Right hindlimb (tissue), 1 donor: ENCODE measurements at regions not wholly inside any gene's neighbourhood (a gene's known extent, or its start where the extent isn't known, plus 50 kb on each side); places are given as distances from the start of the nearest gene placed in this dataset.
"Not testable (repeated sequence)": the region's sequence is repeated elsewhere in the genome, so short reads cannot be mapped to it uniquely, and the experiment has no call there.

Experiments used
- DNase-seq: peaks from one replicate; pipeline ENCODE4 v3.0.0-alpha.2; 2018

DNA sequence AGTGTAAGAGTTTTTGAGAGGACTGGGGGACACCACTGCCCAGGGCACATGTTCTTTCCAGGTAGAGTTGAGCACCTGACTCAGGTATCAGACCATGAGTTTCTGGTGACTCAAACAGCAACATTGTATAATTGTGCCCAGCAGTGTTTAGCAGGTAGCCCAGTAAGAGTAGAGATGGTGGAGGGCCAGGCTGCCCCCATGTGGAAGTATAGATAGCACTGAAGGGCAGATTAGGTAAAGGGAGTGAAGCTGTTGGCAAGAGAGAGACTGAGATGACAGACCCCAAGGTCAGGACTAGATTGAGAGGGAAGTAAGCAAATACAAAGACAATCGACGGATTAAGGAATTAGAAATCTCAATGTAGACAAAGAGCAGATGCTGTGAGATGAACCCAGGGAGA lies 74.6 kb downstream of the TRIM42 start:
- DNase-seq: no peak

DNA sequence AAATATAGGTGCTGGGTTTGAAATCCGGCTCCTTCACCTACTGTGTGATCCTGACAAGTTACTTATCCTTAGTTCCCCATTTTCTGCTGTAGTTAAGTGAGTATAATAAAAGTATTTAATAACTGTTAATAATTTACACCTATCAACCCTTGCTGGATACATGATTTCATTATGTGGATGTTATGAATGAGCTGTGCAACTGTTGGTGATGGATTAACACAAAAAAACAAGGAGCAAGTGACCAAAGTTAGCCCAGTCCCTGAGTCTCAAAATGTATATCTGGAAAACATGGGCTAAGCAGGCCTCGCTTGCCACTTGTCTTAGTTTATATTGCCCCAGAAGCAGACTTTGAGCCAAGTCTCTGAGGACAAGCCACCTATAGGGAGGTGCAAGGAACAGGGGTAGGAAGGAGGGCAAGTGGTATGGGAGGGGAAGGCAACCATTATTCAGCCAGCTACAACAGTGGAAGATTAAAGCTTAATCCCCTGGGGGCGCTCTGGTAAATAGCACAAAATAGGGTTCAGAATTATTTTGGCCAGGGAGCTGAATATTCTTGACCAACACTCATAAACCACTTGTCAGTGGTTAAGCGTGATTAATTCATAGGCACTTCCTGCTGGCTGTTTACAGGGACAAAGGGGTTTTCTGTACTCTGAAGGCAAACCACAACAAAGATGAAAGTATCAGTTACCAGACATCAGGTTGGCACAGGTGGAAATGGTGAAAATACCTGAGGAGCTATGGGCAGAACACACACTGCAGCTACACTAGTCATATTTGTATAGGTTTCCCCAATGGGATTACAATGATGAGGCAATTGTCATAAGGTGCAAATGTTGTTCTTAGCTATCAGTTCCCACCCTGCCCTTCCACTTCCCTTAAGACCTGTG lies 76.2 kb downstream of the TRIM42 start:
- DNase-seq: no peak

GRCh38 chr3:140754936-140755335 lies 77.1 kb downstream of the TRIM42 start:
- no peak for DNase-seq

DNA sequence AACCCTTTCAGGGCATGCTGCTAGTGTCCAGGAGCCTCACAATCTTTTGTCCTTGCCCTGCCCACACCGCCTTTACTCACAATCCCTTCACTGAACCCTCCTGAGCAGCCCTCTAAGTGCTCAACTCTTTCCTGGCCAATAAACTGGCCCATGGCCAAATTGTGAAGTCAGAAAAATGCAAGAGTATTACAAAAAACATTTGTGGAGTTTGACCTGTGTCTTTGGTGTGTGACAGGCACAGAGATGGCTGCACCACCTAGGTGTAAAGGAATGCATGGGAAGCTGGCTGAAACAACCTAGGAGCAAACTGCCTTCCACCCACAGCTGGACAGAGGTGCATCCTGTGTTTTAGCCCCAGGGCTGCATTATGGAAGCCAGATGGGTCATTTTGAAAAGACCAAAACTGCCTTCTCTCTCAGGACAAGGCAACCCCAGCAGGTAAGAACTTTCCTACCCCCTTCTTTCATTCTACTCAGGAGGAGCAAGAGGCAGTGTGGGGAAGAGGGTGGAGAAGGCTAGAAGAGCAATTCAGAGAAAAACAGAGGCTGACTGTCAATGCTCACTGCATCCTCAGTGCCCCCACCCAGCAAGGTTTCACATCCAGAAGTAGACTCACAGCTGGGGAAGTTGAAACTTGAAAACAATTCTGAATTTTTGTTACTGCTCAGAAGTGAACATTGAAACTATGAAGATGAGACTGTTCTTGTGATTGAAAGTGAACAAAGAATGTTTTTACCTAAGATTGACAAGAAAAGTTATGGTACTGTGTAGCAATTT lies 78.6 kb downstream of the TRIM42 start:
- no peak for DNase-seq

- no peak for DNase-seq
Observed at GRCh38 chr3:140758791-140759444, 81.1 kb downstream of the TRIM42 start.

DNA sequence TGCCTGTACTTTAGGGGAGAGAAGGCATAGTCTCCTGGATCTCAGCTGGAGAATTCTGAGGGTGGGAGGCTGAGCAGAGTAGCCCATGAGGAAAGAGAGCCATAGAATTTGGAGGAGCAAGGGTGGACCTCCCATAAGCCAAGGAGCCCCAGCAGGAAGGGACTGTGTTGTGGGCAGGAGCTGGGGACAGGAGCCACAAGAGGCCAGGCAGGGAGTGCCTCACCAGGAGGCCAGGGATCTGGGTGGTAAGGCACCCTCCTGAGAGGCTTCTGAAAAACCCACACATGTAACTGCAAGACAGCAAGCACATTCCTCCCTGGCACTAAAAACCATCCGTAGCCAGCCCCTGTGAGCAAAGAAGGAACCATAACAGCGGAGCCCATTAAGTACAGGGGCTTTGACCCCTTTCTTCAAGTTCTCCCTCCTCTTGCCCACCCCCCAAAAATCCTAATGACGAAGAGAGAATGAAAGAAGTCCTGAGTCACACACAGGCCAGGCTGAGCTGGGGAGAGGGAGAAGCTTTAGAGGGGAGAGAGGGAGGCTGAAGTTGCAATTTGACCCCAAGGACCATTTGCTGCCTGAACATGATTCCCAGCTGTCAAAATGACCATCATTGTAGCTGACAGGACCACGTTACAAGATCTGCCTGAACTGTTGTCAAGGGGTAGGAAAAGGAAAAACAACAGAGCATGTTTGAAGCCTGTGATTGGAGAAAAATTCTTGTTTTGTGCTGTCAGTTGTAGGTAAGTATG lies 82.6 kb downstream of the TRIM42 start:
- DNase-seq: no peak

- DNase-seq: no peak
Observed at GRCh38 chr3:140761076-140761639, 83.3 kb downstream of the TRIM42 start.

- no peak for DNase-seq
Observed at GRCh38 chr3:140762746-140763145, 84.9 kb downstream of the TRIM42 start.

GRCh38 chr3:140763532-140763931 lies 85.7 kb downstream of the TRIM42 start:
- DNase-seq: no peak

DNA sequence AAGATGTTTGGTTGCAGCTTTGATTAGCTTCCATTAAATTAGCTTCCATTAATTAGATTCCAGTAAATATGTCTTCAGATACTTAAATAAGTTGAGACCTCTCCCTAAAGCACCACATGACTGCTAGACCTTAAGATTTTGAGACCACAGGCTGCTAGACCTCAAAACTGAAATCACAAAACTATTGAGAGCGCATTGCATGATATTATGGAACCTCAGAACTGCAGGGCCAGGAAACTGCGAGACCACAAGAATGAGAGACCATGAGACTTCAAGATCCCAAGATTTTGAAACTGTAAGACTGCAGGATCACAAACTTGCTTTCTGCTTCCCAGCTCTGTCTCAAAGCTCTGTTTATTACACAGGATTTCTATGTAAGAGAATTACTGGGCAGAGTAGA lies 87.4 kb downstream of the TRIM42 start:
- no peak for DNase-seq

DNA sequence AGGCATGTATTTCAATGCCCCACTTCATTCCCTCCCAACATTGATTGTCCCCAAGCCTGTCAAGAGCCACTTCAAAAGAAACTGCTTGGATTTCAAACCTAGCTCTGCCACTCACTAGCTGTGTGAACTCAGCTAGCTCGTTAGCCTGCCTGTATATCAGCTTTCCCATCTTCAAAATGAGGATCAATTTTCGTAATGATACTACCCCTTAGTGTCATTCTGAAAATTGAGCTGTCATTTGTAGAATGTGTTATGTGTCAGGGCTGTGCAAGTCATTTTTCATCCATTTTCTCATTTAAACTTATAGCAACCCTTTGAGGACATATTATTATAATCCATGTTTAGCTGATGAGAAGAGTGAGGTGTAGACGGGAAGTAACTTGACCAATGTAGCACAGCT lies 88.6 kb downstream of the TRIM42 start:
- DNase-seq: no peak

GRCh38 chr3:140767566-140767965 lies 89.7 kb downstream of the TRIM42 start:
- DNase-seq: no peak

DNA sequence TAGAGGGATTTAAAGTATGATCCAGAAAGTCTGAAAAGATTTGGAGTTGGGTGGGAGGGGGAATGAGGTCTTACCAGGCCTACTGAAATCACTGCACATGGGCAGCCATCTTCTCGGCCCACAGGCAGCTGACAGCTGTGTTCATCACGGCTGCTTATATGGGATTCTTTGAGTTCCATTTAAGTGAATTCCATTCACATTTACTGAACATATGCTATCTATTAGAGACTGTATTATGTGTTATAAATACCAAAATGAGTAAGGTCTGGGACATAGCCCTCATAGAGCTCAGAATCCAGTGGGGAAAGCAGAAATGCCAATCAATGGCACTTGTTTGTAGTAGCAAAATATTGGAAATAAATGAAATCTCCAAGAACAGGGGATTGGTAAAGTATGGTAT lies 91.1 kb downstream of the TRIM42 start:
- DNase-seq: no peak

- DNase-seq: no peak
Observed at GRCh38 chr3:140769951-140770350, 92.1 kb downstream of the TRIM42 start.

DNA sequence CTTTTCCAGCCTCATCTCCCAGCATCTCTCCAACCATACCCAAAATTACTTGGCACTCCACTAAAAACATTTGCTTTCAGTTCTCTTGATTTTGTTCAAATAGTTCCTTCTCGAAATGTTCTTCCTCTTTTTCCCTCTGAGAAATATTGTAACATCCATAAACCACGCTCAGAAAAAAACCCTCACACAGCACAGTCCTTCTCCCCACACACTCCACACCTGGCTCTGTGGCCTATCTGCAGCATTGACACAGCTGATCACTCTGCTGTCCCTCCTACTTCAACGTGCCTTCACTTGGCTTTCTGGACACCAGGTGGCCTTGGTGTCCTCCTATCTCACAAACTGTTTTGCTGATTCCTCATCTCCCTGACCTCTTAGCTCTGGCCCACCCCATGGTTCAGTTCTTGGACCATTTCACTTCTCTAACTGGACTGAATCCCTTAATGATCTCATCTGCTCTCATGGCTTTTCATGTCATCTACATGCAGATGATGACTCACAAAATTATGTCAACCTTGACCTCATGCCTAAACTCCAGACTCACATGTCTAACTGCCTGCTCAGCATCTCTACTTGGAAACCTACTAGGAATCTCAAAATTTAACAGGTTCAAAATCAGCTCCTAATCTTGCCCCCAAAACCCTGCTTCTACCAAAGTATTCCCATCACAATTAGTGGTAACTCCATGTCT lies 93.3 kb downstream of the TRIM42 start:
- DNase-seq: no peak

DNA sequence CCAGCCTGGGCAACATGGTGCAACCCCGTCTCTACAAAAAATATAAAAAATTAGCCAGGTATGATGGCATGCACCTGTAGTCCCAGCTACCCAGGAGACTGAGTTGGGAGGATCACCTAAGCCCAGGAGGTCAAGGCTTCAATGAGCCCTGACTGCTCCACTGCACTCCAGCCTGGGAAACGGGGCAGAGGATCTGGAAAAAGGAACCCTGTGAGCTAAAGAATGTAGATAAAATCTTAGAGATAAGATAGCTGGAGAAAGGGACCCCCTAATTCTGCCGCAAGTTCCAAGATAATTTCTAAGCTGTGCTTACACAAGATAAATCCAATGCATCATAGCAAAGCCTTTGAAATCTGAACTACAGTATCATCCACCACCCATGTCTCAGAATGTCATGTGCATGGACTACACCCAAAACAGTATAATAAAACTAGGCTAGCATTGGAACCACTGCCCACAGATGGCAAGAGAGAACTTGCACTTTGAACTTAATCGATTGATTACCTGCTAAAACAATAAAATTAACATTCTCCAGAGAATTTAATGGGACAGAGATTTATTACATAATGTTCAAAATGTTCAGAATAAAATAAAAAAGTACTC lies 99.9 kb downstream of the TRIM42 start:
- no peak for DNase-seq

GRCh38 chr3:140791368-140791767 lies 113.5 kb downstream of the TRIM42 start:
- no peak for DNase-seq

DNA sequence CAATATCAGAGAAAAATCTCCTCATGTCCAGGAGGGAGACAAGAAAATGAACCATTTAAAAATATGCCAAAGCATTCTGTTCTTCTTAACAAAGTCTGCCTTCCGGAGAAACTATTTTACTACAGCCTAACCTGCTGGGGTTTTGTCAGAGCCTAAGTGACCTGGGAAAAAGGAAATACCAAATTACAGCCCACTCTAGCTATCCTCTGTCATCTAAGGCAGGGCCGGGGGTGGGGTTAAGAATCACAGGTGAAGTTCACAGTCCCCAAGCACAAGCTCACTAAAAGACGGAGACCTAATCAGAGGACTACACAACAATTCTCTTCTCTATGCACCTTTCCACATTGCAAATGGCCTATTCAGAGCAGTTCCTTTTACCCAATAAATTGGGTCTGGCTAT lies 116.6 kb downstream of the TRIM42 start:
- no peak for DNase-seq

DNA sequence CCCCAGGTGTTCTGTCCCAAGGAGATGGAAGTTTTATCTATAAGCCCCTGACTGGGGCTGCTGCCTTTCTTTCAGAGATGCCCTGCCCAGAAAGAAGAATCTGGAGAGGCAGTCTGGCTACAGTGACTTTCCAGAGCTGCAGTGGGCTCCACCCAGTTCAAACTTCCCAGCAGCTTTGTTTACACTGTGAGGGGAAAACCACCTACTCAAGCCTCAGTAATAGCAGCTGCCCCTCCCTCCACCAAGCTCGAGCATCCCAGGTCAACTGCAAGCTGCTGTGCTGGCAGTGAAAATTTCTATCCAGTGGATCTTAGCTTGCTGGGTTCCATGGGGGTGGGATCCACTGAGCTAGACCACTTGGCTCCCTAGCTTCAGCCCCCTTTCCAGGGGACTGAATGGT lies 125.0 kb downstream of the TRIM42 start:
- not testable (repeated sequence) for DNase-seq

- DNase-seq: no peak
Observed at GRCh38 chr3:140809316-140809715, 131.5 kb downstream of the TRIM42 start.
